Liver (tissue), 7 donors: ENCODE measurements at regions not wholly inside any gene's neighbourhood (a gene's known extent, or its start where the extent isn't known, plus 50 kb on each side); places are given as distances from the start of the nearest gene placed in this dataset.

Source experiments
- DNase-seq: peaks from one replicate; pipeline ENCODE4 v3.0.0-alpha.2; 2017; ENCODE audit warnings: low spot score
- H3K27ac ChIP-seq, 2 donors: one replicate each; pipeline ENCODE4 v1.7.0; 2013; ENCODE audit warnings: inconsistent platforms in 2 of 2, low read length in 2 of 2, control low read depth in 1 of 2, low read depth in 1 of 2, mild to moderate bottlenecking in 1 of 2
- H3K27me3 ChIP-seq, 4 donors: one replicate each; pipeline versions ENCODE4 v1.6.1 to v1.7.0; 2013; ENCODE audit warnings: low read length in 3 of 4, inconsistent platforms in 1 of 4, mild to moderate bottlenecking in 1 of 4, moderate library complexity in 1 of 4; ENCODE audit not compliant: control insufficient read depth in 4 of 4, insufficient read depth in 4 of 4
- H3K36me3 ChIP-seq, 4 donors: one replicate each; pipeline versions ENCODE4 v1.6.1 to v1.7.0; 2013; ENCODE audit warnings: low read length in 3 of 4, mild to moderate bottlenecking in 3 of 4, low read depth in 1 of 4, moderate library complexity in 1 of 4; ENCODE audit not compliant: control insufficient read depth in 4 of 4, insufficient read depth in 3 of 4
- H3K4me1 ChIP-seq, 4 donors: one replicate each; pipeline versions ENCODE4 v1.6.1 to v1.7.0; 2013; ENCODE audit warnings: low read length in 3 of 4, mild to moderate bottlenecking in 3 of 4, moderate library complexity in 1 of 4; ENCODE audit not compliant: control insufficient read depth in 4 of 4, insufficient read depth in 4 of 4
- H3K4me3 ChIP-seq, 3 donors: one replicate each; pipeline versions ENCODE4 v1.6.1 to v1.7.0; 2013; ENCODE audit warnings: low read length in 3 of 3, control low read depth in 1 of 3, low read depth in 1 of 3, mild to moderate bottlenecking in 1 of 3
- H3K9ac ChIP-seq, 2 donors: one replicate each; pipeline ENCODE4 v1.7.0; 2013; ENCODE audit warnings: low read length in 2 of 2, mild to moderate bottlenecking in 2 of 2, moderate library complexity in 2 of 2, control low read depth in 1 of 2, low read depth in 1 of 2
- H3K9me3 ChIP-seq, 4 donors: one replicate each; pipeline versions ENCODE4 v1.6.1 to v1.7.0; 2013; ENCODE audit warnings: low read length in 3 of 4; ENCODE audit not compliant: control insufficient read depth in 4 of 4
- EGR1 ChIP-seq, 2 donors: IDR thresholded peaks; 2 replicates each; pipeline ENCODE4 v1.6.1; 2016 to 2018; ENCODE audit warnings: antibody characterized with exemption in 2 of 2, low read depth in 2 of 2
- FOXA1 ChIP-seq: IDR thresholded peaks from 2 replicates; pipeline ENCODE4 v1.6.1; 2016; ENCODE audit warnings: antibody characterized with exemption
- GABPA ChIP-seq, 2 donors: IDR thresholded peaks in 1 of 2; conservative IDR thresholded peaks in 1 of 2; 2 replicates each; pipeline ENCODE4 v1.6.1; 2016; ENCODE audit warnings: antibody characterized with exemption in 2 of 2, mild to moderate bottlenecking in 1 of 2, moderate library complexity in 1 of 2
- HNF4A ChIP-seq, 2 donors: conservative IDR thresholded peaks; 2 replicates each; pipeline ENCODE4 v1.6.1; 2016; ENCODE audit warnings: antibody characterized with exemption in 2 of 2, mild to moderate bottlenecking in 2 of 2
- HNF4G ChIP-seq: IDR thresholded peaks from 2 replicates; pipeline ENCODE4 v1.6.1; 2016; ENCODE audit warnings: antibody characterized with exemption
- JUND ChIP-seq, 2 donors: IDR thresholded peaks; 2 replicates each; pipeline ENCODE4 v1.6.1; 2016; ENCODE audit warnings: antibody characterized with exemption in 2 of 2
- MAX ChIP-seq: IDR thresholded peaks from 2 replicates; pipeline ENCODE4 v1.6.1; 2016; ENCODE audit warnings: antibody characterized with exemption
- NR2F2 ChIP-seq: IDR thresholded peaks from 2 replicates; pipeline ENCODE4 v1.6.1; 2016; ENCODE audit warnings: antibody characterized with exemption
- RAD21 ChIP-seq, 2 donors: IDR thresholded peaks; 2 replicates each; pipeline ENCODE4 v1.6.1; 2016; ENCODE audit warnings: antibody characterized with exemption in 2 of 2, mild to moderate bottlenecking in 2 of 2
- REST ChIP-seq: IDR thresholded peaks from 2 replicates; pipeline ENCODE4 v1.6.1; 2016; ENCODE audit warnings: antibody characterized with exemption, mild to moderate bottlenecking
- RXRA ChIP-seq, 2 donors: IDR thresholded peaks; 2 replicates each; pipeline ENCODE4 v1.6.1; 2017 to 2018; ENCODE audit warnings: antibody characterized with exemption in 2 of 2, mild to moderate bottlenecking in 1 of 2
- TAF1 ChIP-seq: conservative IDR thresholded peaks from 2 replicates; pipeline ENCODE4 v1.6.1; 2016; ENCODE audit warnings: antibody characterized with exemption, mild to moderate bottlenecking
- YY1 ChIP-seq: IDR thresholded peaks from 2 replicates; pipeline ENCODE4 v1.6.1; 2016; ENCODE audit warnings: antibody characterized with exemption, mild to moderate bottlenecking
- WGBS: extraction: QIAGEN DNeasy Blood & Tissue Kit; methylation state at CpG from one replicate; pipeline ENCODE4 v1.1.7; 2013; 5-methylcytosine and 5-hydroxymethylcytosine counted together
- TF ChIP-seq, protein P1 (sequence below): IDR thresholded peaks from 2 replicates; pipeline ENCODE4 v1.6.1; 2016; ENCODE audit warnings: antibody characterized with exemption
- TF ChIP-seq, protein P2 (sequence below): IDR thresholded peaks from 2 replicates; pipeline ENCODE4 v1.6.1; 2016; ENCODE audit warnings: antibody characterized with exemption
- donor health status: healthy.
- donor health status: healthy.
- donor health status: healthy.
- donor health status: healthy.

DNA sequence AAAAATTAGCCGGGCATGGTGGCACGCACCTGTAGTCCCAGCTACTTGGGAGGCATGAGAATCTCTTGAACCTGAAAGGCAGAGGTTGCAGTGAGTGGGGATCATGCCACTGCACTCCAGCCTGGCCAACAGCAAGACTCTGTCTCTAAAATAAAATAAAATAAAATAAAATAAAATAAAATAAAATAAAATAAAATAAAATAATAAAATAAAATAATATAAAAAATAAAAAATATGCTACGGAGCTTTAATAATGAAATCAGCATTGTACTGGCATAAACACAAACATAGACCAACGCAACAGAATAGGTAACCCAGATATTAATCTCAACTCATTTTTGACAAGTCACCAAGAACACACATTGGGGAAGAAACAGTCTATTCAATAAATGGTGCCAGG lies 973.4 kb upstream of the SOX11 start:
- H3K4me1 ChIP-seq, result no peaks in the 10 kb centered on the region
- no peaks in the 10 kb centered on the region for H3K36me3 ChIP-seq
- no peak for DNase-seq
- WGBS, result 89% methylated on average over 4 of the region's 4 CpGs
- H3K9me3 ChIP-seq, result no peaks in the 10 kb centered on the region
- H3K4me3 ChIP-seq, result no peak overlapping the region
- H3K27ac ChIP-seq, result no peak overlapping the region
- TF ChIP-seq JUND (IDR thresholded peaks at IDR 0.05), result no peak
- TF ChIP-seq NR2F2, result no peak
- TF ChIP-seq, protein P1, sequence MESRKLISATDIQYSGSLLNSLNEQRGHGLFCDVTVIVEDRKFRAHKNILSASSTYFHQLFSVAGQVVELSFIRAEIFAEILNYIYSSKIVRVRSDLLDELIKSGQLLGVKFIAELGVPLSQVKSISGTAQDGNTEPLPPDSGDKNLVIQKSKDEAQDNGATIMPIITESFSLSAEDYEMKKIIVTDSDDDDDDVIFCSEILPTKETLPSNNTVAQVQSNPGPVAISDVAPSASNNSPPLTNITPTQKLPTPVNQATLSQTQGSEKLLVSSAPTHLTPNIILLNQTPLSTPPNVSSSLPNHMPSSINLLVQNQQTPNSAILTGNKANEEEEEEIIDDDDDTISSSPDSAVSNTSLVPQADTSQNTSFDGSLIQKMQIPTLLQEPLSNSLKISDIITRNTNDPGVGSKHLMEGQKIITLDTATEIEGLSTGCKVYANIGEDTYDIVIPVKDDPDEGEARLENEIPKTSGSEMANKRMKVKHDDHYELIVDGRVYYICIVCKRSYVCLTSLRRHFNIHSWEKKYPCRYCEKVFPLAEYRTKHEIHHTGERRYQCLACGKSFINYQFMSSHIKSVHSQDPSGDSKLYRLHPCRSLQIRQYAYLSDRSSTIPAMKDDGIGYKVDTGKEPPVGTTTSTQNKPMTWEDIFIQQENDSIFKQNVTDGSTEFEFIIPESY, result no peak
- TF ChIP-seq, protein P2, sequence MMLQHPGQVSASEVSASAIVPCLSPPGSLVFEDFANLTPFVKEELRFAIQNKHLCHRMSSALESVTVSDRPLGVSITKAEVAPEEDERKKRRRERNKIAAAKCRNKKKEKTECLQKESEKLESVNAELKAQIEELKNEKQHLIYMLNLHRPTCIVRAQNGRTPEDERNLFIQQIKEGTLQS, result no peak
- TF ChIP-seq REST, result no peak
- no peak for TF ChIP-seq RXRA (IDR thresholded peaks at IDR 0.05)
- TF ChIP-seq MAX, result no peak
- no peak for TF ChIP-seq YY1
- TF ChIP-seq RAD21 (IDR thresholded peaks at IDR 0.05), result no peak
- TF ChIP-seq EGR1 (IDR thresholded peaks at IDR 0.05; ENCODE audit: low read depth in 2 of 2), result no peak
- H3K9ac ChIP-seq, result no peak overlapping the region
- H3K27me3 ChIP-seq, result no peaks in the 10 kb centered on the region

- 26% methylated on average over 4 of the region's 4 CpGs for WGBS
Observed at GRCh38 chr2:4725618-4726017, 966.6 kb upstream of the SOX11 start.

GRCh38 chr2:4732560-4732959 lies 959.6 kb upstream of the SOX11 start:
- H3K9ac ChIP-seq, result no peak overlapping the region

More at GRCh38 chr2:4725618-4726017, 966.6 kb upstream of the SOX11 start:
- Histone ChIP-seq H3K27me3 (no peaks in the 10 kb centered on the region), H3K4me1 (peaks cover 0 to 4% (median 1%) of the 10 kb centered on the region in 4 donors), H3K9me3 (no peaks in the 10 kb centered on the region), H3K4me3 (no peak overlapping the region), H3K27ac (no peak overlapping the region), H3K36me3 (no peaks in the 10 kb centered on the region), H3K9ac (no peak overlapping the region)
- TF ChIP-seq TAF1, result no peak
- peak; percentile 55 to 59 for TF ChIP-seq HNF4A (conservative IDR thresholded peaks at IDR 0.05)
- TF ChIP-seq RXRA (IDR thresholded peaks at IDR 0.05), result no peak
- TF ChIP-seq EGR1 (IDR thresholded peaks at IDR 0.05; ENCODE audit: low read depth in 2 of 2), result no peak
- TF ChIP-seq RAD21 (IDR thresholded peaks at IDR 0.05), result no peak
- DNase-seq, result no peak

More at GRCh38 chr2:4732560-4732959, 959.6 kb upstream of the SOX11 start:
- no peak overlapping the region for H3K4me3 ChIP-seq
- TF ChIP-seq FOXA1, result no peak
- TF ChIP-seq MAX, result no peak
- no peak for TF ChIP-seq TAF1
- TF ChIP-seq JUND (IDR thresholded peaks at IDR 0.05), result no peak
- no peak for TF ChIP-seq HNF4G
- TF ChIP-seq NR2F2, result no peak
- TF ChIP-seq HNF4A (conservative IDR thresholded peaks at IDR 0.05), result no peak
- TF ChIP-seq, protein P1, result no peak
- TF ChIP-seq YY1, result no peak
- no peak for TF ChIP-seq REST
- no peak for TF ChIP-seq GABPA (IDR thresholded peaks at IDR 0.05 in 1 of 2, conservative IDR thresholded peaks at IDR 0.05 in 1 of 2)
- DNase-seq, result no peak
- H3K4me1 ChIP-seq, result no peaks in the 10 kb centered on the region
- H3K9me3 ChIP-seq, result no peaks in the 10 kb centered on the region
- H3K27me3 ChIP-seq, result no peaks in the 10 kb centered on the region
- 93% methylated on average over 2 of the region's 2 CpGs for WGBS
- no peaks in the 10 kb centered on the region for H3K36me3 ChIP-seq
- no peak overlapping the region for H3K27ac ChIP-seq
